HG02870 (cell line): ENCODE measurements at regions not wholly inside any gene's neighbourhood (a gene's known extent, or its start where the extent isn't known, plus 50 kb on each side); places are given as distances from the start of the nearest gene placed in this dataset.

ENCODE experiments used
- ATAC-seq: cut with Tn5 transposase; IDR thresholded peaks from one replicate; pipeline ENCODE4 v1.9.1; 2021; ENCODE audit warnings: mild to moderate bottlenecking, moderate library complexity; ENCODE audit not compliant: unreplicated experiment

DNA sequence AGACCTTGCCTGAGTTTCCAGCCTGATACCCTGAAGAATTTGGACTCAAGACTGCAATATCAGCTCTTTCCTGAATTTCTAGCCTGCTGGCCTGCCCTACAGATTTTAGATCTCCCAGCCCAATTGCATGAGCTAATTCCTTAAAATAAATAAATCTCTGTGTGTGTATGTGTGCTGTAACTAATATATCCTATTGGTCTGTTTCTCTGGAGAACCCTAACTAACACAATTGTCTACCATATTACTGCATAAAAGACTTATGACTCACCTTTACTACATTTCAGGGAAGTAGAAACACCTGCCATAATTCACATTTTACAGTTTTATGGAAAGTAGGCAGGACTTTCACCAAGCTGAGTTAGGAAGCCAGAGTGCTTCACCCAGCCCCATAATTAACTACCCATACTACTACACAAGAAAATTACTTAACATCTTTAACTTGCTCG lies 90.7 kb upstream of the BEND6 start:
- ATAC-seq: no peak

DNA sequence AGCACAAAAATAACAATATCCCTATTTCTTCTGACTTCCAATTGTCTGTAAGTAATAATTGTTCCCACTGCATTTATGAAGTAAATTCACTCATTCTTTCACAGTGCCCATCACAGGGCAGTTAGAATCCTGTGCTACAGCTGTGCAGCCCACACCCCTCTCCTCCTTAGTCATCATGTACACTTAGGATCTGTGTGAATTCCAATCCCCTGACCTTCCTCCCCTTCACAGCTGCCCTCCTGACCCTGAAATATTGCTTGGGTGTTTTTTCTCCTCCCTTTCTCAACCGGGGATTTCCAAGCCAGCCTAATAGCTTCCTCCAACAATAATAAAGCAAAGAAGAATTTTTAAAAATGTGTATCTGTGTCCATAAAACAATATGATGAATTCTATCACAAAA lies 91.5 kb upstream of the BEND6 start:
- no peak for ATAC-seq

DNA sequence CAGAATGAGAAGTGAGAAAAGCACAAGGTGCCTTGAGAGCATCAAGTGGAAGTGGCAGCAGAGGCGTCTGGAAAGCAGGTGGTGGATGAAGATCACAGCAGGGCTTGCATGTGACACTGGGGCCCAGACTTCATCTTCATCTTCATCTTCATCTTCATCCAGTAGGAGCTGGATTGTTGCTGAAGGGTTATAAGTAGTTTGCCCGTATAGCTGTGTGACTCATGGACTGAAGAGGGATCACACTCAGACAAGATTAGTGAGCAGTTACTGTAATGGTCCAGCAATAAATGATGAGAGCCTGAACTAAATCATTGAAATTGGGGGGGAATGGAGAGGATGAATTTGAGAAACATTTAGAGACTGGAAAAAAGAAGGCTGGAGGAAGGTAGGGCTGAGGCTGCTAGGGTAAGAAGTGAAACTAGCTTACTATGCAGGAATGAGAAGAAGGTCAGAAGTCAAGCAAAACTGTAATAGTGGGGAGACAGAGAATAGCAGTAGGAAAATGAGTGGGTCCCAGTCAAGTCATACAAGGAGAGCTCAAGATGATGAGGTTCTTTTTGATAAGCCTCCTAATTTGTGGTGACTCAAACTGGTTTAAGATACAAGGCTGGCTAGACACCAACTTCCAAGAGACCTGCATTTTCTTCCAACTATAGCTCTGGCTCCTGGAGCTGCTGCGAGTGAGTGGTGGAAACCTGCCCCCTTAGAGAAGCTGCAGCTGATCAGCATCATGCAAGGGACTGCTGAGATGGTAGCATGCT lies 92.3 kb upstream of the BEND6 start:
- no peak for ATAC-seq

DNA sequence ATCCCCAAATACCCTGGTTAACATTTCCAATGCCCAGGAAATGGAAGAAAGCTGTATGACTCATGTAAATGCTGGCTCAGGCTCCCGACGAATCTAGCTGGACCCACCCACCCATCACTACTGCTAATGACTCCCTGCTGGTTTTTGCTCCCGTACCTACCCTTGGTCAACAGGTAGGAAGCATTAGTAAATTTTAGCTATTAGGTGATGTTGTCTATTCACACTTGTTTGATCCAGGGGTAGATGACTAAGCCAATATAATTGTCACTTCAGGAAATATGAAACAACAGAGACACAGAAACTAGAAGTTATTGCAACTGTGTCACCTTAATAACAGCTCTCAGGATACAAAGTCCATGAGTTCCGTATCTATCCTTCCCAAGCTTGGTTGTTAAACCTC lies 94.4 kb upstream of the BEND6 start:
- no peak for ATAC-seq

DNA sequence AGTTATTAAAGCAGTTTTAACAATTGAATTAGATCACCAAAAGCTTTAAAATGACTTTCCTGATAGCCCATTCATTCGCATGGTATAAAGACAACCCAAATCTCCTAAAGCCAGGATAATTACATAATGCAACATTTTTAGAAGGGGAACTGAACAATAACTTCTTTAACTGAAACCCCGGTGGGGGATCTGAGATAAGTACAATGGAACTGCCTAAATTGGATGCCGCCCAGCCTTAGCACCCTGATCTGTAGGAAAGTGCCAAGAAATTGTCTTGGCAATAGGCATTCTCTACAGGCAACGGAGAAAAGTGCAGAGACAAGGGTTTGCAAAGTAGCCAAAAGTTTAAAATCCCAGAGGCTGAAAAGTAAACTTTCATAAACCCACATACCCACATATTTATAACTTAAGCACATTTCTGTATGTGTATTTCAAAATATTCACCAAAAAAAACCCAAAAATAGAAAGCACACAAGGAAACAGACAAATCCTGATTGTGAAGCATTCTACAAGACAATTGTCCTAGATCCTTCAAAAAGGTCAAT lies 98.8 kb upstream of the BEND6 start:
- no peak for ATAC-seq

DNA sequence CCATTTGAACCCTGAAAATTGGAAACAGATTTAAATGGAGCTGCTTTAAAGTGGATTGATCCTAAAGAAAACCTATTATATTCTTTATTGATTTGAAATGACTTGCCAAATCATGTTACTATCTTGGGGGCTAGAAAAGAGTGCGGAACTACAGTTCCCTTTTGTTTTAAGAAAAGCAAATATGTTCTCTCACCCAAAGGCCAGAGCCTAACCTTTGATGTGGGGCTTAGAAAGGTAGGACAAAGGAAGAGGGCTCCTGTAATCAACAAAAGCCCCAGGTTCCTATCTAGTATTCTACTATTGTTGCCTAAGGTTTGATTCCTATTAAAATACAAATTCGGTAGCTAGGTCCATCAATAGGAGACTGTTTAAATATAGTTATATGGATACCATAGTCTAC lies 100.8 kb upstream of the BEND6 start:
- no peak for ATAC-seq

DNA sequence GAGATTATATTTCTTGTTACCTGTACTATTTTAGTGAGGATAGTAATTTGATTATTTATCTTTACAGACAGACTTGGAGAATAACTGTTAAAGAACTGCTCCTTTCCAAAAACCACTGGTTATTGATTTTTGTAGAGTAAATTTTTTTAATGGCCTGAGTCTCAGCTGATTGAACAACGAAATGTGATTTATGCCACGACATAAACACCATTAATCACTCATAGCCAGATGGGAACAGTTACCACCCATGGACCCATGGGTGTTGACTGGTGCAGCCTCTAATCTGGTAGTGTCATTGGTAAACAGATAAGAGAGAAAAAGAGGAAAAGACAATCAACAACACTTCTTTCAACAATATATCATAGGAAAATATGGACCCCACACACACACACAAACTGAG lies 101.4 kb upstream of the BEND6 start:
- no peak for ATAC-seq

DNA sequence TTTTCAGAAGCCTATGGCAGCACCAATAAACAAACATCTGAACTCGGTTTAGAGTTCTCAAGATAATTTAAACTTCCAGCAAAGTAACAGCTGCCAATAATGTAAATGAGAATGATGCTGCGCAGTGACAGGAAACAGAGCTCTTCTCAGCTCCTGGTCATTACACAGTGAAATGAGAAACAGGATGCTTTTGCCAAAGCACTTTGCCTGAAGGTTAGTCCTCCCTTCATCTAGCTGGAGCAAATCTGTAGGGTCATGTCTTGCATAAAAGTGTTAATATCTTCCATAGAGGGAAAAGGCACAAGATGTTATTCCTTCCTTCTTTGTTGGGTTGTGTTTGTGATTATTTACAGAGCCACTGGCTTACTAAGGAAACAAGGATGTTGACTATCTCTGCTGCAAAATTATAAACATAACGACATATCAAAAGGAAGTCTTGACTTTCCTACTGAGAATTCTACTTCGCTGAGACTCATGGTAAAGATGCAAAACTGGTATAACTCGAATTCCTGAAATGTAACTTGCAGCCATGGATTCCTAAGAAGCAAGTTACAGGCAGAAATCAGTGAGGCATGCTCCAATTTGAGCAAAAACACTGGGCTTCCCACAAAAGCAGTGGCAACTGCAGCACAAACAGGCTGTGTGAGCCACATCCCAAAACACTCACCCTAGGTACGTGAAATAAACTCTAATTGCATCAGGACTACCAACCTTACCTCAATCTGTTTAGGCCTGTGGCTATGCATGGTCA lies 102.5 kb upstream of the BEND6 start:
- ATAC-seq: peak; percentile 4

DNA sequence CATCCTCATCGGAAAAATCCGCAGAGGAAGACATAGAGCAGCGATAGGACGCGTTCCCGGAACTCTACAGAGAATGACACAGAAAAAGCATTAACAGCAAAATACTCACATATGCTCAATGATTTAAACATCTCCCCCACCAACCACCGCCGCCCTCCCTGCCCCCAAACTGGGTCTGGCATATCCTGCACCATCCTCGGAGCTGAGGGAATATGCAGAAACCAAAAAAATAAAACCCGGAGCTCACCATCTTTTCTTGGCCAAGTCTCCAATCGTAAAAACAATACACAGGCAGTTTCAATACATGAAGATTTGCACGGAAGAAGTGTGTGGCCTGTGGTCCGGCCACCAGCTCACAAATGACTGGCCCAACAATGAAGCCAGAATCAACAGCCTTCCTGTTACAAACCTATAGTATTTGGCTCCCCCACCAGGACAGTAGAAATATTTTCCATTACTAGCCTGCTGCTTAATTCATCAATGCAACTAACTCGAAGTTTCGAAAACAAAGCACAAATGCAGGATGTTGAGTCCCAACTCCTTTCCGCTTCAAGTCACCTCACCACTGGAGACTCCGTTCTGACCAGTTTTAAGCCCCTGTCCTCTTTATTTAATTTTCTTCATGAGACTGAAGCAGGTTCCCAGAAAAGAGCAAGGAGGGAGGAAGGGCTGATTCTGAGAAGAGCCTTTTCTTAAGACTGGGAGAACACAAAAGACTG lies 103.2 kb upstream of the BEND6 start:
- ATAC-seq: peak; percentile 91

DNA sequence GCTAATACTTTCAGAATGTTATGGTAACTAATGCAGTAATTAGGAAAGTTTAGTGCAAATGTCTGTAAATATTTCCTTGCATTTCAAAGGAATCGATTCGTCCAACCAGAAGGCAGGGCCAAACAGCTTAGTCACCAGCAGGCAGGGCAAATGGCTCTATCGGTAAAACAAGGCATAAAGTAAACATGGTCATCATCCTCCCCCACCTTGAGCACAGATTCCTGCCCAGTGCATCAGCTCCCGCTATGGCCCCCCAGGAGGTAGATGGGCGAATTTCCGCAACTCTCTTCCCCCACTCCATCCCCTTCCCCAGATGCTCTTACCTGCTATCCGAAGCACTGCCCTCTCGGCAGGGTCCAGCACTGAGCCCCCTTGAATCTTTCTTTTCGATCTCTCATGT lies 103.8 kb upstream of the BEND6 start:
- ATAC-seq: no peak

DNA sequence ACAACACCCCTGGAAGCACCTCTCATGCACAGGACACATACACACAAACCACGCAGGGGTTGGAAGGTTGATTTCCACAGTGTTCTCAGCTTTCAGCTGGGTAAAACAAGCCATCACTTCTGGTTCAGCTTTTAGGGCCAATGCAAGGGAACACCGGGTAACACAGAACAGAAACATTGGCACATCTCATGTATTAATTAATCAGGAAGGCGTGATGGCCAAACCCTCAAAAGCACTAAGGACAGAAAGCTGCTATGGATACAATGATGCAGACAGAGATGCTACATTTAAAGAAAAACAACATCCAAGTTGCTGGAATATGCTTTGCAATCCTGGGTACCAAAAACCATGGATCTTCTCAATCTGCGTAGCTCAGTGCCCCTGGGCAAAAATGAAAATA lies 104.3 kb upstream of the BEND6 start:
- ATAC-seq: no peak

DNA sequence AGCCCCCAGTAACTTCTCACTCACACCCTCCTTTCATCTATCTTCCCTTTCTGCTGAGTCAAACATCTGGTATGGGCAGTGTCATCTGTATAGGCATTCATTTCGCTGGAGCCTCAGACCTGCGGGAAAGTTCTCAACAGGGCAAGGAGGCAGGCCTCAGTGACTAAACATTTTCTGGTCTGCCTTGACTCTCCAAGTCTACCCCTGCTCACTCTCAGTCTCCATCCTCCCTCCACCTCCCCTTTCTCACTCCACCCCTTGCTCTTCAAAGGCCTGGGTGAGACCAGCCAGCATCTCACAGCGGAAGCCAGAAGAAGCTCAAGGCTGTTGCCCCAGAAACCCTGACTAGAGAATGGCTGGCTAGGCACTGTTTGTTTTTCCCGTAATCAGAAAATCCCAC lies 105.0 kb upstream of the BEND6 start:
- ATAC-seq: no peak

DNA sequence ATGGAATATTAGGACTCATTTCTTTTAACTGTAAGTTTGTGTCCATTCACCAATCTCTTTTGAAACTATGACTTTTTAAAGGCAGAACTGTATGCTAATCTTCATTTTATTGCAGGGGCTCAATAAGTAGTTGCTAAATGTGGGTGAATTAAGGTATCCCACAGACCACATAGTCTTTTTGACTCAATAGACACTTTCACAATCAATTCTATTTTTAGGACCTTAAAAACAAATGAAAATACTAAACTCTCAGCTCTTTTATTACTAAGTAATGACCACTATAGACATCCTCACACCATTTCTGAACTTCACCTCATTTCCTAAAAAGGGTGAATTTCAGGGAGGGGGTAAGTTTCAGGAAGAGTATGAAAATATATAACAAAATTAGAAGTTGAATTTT lies 106.8 kb upstream of the BEND6 start:
- no peak for ATAC-seq

DNA sequence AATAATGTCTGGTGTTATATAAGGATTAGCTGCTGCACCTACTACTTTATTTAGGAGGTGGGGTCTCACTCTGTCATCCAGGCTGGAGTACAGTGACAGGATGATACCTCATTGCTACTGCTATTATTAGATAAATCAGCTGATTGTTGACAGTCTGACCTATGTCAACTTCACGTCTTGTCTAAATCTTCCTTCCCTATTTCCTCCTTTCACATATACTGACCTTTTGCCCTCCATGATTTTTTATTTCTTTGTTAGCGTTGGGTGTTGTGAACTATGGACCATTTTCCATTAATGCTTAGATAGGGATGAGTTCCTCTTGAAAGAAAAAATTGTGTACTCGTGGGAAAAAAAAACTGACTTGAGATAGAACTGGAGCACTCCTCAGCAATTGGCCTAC lies 109.9 kb upstream of the BEND6 start:
- no peak for ATAC-seq

DNA sequence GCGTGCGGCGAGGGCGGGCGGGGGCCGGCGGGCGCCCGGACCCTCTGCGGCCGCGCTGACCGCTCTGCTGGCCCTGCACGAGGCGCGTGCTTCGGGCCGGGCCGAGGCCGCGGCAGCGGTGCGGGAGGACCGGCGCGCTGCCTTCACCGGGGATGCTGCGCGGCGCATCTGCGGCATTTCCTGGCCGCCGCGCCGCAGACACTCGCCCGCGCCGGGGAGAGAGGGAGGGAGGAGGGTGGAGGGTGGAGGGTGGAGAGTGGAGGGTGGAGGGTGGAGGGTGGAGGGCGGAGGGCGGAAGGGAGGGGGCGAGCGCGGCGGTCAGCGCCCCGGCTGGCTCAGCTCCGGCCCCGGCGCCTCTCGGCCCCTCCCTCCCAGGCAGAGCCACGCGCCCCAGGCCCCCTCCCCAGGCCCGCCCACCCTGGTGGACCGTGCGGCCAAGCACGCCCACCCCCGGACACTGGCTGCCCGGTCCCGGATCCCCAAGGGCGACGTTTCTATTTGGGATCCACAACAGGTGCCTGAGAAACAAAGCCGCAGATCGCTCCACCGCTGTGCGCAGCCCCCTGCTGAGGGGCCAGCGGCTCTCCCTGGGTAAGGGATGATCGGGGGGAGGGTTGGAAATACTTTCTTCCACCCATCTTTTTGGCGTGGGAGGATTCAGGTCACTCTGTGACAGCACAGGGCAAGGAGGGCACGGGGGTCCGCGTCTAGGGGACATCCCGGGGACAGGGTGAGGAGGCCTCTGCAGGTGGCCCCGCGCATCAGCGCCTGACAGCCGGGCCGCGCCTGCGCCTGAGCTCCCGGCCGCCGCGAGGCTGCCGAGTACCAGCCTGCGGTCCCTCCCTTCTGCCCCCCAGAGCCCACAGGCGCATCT lies 111.2 kb upstream of the BEND6 start:
- ATAC-seq: peak; percentile 76

DNA sequence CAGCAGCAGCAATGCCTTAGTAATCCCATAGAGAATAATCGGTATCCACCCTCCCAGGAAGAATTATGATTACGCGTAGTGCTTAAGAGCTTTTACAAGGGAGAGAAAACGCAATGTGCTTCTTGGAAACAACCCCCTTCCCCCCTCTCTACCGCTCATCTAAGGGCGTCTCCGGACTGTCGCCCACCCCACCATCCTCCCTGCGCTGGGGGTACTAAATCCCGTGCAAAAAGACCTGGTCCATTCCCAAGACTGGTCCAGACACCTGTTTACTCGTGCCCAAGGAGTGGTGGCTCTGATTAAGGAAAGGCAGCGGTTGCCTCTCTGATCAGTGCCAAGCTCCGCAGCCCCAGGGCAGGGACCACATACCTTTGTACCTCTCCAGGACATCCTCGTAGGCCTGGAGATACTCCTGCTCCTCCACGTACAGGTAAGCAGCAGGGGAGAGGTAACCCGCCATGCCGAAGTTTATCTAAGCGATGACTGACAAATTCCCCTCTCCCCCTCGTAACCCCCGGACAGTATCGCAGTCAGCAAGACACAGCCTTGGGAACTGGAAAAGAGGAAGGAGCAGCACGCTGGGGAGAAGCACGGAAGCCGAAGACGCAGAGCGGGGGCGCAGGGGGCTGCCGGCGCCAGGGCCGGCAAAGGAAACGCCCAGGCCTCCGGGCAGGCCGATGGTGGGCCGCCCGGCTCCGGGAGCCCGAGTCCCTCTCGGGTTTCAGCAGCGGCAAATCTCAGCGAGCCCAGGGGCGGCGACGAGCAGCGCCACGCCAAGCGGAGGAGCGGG lies 112.0 kb upstream of the BEND6 start:
- peak; percentile 19 for ATAC-seq

DNA sequence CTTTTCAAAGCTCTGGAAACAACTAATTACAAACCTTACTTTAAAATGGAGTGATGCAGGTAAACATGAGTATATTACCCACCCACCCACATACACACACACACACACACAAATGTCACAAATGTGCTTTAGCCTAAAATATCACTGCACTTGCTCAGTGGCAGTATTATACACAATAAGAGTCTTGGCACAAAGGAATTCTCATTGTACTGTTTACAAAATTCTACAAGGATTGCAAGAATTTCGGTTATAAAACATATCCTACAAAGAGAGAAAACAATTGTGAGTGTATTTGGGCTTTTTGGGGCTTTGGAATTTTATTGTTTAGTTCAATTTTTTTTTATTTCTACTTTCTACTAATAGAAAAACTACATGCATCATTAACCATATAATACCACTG lies 113.2 kb upstream of the BEND6 start:
- no peak for ATAC-seq

DNA sequence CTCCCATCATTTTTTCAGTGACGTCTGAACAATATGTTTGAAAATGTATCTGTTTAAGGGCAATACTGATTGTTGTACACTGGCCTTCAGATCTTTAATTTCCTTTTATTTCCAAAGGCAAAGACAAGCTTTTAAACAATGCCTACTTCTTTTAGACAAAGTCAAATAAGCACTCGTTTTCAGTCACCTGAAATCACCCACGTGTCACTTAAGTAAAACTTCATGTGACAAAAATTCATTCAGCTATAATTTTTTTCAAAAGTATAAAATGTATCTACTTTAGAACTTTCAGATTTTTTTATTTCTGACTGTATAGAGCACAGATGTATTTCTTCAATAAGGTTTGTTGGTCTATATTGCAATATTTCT lies 113.5 kb upstream of the BEND6 start:
- no peak for ATAC-seq

DNA sequence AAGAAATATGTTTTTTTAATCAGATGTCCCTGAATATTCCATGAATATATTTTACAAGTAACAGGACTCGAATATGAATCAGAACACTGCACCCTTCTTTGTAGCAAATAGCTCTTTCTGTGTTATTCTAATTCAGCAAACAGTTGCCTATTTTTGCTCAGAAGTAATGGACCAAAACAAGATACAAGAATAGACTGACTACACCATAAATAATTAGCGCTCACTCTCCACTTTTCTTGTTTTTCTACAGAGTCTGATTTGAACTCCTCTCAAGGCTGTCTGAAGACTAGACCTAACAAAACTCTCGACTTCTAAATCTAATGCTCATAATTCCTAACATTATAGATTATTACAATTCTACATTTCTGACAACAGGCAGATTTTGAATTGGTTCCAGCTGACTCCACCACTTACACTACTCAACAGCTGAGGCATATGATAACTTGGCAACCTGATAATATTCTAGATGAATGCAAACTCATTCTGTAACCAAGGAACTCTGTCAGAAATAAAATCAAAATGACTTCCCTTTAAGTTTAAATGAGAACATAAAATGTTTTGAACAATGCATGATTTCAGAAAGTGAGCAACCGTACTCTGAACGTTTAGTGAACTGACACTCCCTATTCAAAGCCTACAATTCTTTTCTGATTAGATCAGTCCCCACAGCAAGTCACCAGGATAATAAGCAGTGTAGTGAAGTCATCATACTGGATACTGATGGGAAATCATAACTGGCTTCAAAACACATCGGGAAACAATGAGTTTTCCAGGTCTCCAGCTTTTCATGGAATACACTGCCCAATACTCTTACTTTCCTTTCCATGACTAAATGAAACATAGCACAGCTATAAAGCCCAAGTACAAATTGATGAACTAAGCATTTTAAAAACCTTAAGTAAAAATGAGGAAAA lies 114.2 kb upstream of the BEND6 start:
- ATAC-seq: no peak
